ENCODE measurements at regions not wholly inside any gene's neighbourhood (a gene's known extent, or its start where the extent isn't known, plus 50 kb on each side); places are given as distances from the start of the nearest gene placed in this dataset.

GRCh38 chr12:59046763-59047534 is 126.6 kb upstream of the LRIG3 start:
- TF ChIP-seq, protein P1, sequence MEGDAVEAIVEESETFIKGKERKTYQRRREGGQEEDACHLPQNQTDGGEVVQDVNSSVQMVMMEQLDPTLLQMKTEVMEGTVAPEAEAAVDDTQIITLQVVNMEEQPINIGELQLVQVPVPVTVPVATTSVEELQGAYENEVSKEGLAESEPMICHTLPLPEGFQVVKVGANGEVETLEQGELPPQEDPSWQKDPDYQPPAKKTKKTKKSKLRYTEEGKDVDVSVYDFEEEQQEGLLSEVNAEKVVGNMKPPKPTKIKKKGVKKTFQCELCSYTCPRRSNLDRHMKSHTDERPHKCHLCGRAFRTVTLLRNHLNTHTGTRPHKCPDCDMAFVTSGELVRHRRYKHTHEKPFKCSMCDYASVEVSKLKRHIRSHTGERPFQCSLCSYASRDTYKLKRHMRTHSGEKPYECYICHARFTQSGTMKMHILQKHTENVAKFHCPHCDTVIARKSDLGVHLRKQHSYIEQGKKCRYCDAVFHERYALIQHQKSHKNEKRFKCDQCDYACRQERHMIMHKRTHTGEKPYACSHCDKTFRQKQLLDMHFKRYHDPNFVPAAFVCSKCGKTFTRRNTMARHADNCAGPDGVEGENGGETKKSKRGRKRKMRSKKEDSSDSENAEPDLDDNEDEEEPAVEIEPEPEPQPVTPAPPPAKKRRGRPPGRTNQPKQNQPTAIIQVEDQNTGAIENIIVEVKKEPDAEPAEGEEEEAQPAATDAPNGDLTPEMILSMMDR (IDR thresholded peaks at IDR 0.05), result peak in 3 of 6 experiments; percentile 19 to 31 (median 29)
- no peak for TF ChIP-seq POLR2A (IDR thresholded peaks at IDR 0.05)

Measured in Peyer's patch (tissue), 4 donors.